GM19099 (cell line): ENCODE measurements at regions not wholly inside any gene's neighbourhood (a gene's known extent, or its start where the extent isn't known, plus 50 kb on each side); places are given as distances from the start of the nearest gene placed in this dataset.

Source experiments
- POLR2A ChIP-seq: IDR thresholded peaks from 3 replicates; pipeline ENCODE4 v1.6.1; 2011; ENCODE audit warnings: low read depth; ENCODE audit not compliant: insufficient read length; ENCODE audit errors: extremely low read depth

DNA sequence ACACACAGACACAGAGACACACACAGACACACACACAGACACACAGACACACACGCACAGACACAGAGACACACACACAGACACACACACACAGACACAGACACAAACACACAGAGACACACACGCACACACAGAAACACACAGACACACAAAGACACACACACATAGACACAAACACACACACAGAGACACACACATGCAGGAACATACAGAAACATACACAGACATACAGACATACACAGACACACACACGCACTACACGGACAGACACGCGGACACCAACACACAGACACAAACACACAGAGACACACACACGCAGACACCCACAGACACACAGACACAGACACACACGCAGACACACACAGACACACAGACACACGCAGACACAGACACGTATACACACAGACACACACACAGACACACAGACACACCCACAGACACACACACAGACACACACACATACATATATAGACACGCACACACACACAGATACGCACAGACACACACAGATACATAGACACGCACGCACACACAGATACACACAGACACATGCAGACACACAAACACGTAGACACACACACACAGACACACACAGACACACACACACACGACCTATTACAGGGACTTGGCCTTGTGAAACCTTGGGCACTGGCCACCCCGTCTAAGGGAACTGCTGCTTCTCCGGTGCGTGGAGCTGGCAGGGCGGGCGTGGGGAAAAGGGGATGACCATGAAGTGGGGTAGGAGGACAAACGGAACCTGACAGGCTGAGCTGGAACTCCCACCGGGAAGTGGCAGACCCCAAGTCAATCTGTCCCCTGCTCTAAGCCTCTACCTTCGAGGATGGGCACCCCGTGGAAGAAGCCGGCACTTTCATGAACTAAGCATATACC lies 211.4 kb downstream of the TFCP2L1 start:
- TF ChIP-seq POLR2A = no peak

DNA sequence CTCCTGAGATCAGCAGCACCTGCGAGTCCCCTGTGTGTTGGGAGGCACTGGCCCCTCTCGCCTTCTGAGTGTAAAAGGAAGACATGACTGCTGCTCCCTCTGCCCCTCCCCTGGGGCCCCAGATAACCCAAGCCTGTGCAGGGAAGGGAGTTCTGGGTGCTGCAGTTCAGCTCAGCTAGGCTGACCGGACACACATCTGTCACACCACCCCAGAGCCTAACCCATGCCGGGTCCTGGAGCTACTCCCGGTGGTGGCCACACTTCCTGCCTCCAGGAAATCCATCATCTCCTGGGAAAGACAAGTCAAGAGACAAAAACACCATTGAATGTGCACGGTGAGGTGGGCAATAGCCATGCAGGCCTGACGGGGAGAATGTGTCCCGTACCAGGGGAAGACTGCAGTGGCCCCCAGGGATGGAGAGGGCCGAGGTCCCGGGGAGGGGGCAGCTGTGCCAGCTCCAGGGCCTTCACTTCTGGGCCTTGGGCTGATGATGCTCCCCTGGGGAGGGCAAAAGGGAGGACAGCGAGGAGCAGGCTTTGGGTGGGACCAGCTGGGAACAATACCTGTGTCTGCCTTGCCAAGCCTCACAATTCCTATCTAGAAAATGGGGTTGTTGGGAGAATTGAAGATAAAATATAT lies 210.6 kb downstream of the TFCP2L1 start:
- no peak for TF ChIP-seq POLR2A

DNA sequence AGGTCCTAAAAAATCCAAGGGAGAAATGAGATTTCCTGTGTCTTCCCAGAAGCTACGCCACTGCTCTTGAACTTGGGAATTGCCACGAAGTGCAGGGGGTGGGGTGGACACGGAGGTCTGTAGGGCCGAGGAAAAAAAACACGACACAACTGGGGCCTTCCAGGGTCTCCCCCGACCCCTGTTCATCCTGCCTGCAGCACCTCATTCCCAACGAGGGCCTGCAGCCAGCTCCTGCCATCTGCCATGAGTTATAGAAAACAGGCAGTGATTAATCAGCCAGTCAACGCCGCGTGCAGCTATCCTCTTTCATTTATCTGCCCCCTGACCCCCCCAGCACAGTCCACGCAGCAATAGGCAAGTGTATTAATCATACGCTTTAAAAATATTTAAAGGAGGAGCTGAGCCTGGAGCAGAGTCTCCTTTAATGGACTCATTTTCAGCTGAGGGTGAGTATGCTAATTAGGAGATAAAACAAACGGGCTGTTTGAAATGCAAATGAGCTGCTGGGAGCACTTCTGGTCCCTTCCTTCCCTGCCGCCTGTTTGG lies 209.9 kb downstream of the TFCP2L1 start:
- peak; percentile 95 for TF ChIP-seq POLR2A

DNA sequence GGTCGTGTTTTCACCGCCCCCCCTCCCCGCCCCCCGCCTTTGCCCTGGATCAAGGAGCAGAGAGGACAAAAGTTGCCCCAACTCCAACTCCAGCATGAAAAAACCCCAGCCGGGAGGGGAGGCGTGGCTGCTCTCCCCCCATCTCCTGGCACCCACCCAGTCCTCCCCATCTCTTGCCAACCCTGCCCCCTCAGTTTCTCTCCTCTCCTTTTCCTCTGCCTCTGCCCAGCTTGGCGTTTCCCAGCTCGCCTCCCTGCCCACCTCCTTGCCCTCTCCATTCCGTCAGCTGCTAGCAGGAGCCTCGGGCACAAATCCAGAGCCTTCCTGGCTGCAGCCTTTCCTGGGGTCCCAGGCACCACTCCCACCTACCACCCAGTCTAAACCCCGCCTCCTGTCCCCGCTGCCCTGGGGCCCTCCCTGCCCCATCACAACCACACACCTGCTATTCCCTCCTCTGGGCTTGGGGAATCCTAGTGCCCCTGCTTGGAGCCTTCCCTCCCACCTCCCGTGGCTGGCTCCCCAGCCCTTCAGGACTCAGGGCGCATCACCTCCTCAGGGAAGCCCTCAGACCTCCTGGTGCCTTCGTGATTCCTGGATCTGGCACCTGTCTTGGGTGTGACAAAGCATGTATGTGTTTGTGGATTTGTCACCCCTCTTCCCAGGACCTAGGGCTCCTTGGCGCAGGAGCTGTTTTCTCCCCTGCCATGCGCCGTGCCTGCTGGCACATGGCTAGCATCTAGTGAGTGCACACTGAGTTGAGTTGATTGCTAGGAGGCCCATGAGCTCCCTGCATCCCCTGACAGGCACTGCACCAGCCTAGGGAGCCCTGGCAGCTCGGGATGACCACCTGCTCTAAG lies 209.1 kb downstream of the TFCP2L1 start:
- TF ChIP-seq POLR2A = no peak

DNA sequence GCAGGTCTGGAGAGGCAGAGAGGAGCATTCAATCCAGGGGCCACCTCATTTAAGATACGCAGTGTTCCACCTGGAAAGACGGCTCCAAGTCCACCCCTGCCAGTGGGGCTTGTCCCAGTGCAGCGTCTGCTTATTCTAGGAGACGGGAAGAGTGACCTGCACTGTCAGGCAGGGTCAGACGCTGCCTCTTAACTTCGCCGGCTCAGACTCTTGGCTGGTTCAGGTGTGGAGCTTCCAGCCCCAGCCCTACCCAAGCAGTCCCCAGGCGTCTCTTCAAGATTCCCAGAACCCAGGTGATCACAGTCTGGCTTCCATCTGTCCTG lies 208.5 kb downstream of the TFCP2L1 start:
- no peak for TF ChIP-seq POLR2A

DNA sequence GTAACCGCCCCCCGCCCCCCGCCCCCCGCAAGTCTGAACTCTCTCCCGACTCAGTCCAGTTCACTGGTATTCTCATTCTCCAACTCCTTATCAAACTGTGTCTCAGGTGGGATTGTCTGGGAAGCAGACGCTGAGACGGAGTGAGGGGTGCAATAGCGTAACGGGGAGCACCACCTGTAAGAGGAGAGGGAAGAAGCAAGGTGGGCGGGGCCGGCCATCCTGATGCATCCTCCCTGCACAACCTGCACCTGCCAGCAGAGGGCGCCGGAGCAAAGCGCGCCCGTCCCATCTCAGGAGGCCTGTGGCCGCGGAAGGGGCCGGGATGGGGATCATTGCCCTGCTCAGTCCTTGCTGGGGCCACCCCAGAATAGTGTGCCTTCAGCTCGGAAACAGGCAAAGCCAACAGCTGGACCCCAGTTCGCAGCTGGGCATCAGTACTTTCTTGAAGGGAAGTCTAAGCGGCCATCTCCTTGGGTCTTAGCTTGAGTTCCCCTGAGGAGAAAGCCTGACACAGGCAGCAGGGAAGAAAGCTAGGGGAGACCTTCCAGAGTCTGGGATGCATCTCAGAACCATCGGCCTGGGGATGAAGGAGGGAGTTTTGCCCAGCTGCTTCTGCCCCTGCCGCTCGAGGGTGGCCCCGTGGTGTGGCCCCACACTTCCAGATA lies 208.0 kb downstream of the TFCP2L1 start:
- TF ChIP-seq POLR2A = no peak

DNA sequence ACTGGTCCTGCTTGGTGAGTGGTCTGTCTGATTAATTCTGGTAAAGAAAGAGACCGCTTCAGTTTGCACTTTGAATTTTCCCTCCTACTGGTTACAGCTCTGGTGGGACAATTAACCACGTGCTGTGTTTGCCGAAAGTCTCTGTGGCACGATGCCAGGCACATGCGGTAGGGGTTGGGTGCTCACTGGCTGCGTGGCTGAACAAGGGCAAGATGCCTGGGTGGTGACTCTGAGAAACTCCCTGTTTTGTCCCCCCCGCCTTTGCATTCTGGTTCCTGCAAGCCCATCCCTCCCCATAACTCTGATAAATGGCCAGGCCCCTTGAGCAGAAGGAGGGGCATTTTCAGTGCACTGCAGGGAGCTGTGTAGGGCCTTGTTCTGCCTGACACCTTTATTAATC lies 206.1 kb downstream of the TFCP2L1 start:
- TF ChIP-seq POLR2A = no peak

DNA sequence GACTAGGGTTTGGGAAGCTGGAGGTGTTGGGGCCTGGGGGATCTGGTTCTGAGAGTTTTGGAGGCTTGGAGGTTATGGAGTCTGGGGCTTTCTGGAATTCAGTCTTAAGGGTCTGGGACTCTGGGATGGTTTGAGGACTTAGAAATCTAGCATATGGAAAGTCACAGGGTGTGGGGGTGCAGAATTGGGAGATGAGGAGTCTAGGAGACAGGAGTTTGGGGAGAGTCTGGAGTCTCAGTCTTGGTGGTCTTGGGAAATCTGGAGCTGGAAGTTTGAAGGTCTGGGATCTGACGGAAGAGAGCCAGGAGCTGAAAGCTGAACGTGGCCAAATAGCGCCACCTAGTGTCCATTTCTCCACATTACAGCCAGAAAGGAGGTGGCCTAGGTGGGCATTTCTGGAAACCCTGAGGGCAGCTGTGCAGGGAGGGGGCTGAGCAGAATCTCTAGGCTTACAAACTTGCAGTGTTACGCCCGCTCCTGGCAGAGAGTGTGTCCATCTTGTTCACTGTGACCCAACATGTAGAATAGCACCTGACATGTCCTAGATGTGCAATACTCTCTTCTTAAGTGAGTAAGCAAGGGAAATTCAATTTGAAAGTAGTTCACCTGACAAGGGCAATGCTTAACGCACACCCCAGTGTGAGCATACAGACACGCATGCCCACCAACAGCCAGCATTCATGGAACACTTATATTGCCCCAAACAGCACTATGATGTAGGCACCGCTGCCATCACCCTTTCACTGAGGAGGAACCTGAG lies 204.8 kb downstream of the TFCP2L1 start:
- no peak for TF ChIP-seq POLR2A

DNA sequence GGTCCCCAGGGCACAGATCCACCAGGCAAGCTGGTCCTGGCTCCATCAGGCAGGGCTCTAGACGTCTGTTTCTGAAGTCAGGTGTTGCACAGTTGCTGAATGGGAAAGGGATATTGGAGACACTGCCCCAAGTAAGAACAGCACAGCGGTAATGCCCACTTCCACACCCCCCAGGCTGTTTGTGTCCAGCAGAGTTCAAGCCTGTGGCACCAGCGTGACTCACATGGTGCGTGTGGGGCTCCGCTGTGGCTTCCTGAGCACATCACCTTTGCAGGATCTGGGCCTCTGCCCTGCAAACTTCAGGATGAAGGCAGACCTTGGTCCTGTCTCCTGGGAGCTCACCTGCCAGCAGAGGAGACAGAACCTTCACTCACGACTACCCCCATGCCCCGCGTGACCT lies 203.3 kb downstream of the TFCP2L1 start:
- no peak for TF ChIP-seq POLR2A

DNA sequence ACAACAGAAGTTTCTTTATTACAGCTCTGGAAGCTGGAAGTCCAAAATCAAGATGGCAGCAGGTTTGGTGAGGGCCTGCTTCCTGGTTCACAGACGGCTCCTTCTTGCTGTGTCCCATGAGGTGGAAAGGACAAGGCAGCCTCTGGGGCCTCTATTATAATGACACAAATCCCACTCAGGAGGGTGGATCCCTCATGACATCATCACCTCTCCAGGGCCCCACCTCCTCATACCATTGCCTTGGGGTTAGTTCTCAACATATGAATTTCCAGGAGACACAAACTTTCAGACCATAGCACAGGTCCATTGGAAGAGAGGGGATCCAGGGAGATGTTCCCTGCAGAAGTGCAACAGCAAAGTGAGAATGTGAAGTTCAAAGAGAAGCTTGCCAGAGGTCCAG lies 202.8 kb downstream of the TFCP2L1 start:
- TF ChIP-seq POLR2A = no peak

DNA sequence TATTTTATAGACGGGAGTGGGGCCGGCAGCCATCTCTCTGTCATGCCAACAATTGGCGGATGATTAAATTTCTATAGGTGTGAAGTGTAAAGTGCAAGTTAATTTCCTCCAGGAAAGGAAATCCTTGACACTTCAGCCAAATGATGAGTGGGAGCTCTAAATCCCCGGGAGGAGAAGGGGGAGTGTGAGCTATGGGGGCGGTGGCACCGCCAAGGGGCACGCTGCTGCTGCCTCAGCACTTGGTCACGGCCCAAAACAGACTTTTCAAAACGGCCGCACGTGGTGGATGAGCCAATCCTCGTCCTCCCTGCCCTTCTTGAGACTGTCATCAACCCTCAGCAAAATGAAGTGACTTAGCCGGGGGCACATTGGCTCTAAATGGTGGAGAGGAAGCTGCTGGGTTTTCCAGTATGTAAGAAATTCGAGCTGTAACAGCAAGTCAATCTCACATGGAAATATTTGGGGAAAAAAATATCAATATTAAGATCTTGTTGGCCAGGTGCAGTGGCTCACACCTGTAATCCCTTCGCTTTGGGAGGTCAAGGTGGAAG lies 200.8 kb downstream of the TFCP2L1 start:
- no peak for TF ChIP-seq POLR2A

DNA sequence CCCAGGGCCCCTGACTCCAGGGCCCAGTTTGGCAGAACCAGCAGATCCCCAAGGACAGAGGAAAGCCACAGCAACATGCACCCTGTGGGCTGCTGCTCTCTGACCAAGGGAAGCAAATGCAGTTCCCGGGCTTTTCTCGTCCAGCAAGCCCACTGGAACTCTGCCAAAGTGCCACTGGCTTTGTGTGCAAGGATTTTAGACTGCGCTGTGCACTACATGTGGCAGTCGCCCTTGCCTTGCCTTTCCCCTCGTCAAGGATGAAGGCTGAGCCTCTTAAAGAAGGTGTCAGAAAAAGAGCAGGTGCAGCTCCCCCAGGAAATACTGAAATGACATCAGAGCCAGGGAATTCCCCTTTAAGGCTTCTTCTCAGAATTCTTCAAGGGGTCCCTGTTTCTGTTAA lies 199.2 kb downstream of the TFCP2L1 start:
- no peak for TF ChIP-seq POLR2A

DNA sequence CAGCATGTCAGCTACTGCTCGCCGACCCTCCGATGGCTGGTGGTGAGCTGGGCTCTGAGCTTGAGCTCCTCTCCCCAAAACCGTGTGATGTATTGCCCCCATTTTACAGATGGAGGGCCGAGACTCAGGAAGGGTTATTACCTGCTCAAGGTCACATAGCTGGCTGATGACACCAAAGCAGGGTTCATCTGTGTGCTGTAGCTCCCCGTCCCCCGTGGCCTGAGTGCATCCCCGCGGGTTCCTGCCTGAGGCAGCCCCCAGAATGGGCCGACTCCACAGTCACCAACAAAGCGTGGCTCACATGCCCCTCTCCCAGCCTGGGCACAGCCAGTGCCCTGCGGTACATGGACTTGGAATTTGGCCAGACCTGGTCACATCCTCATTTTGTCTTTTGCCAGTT lies 198.6 kb downstream of the TFCP2L1 start:
- TF ChIP-seq POLR2A = no peak

DNA sequence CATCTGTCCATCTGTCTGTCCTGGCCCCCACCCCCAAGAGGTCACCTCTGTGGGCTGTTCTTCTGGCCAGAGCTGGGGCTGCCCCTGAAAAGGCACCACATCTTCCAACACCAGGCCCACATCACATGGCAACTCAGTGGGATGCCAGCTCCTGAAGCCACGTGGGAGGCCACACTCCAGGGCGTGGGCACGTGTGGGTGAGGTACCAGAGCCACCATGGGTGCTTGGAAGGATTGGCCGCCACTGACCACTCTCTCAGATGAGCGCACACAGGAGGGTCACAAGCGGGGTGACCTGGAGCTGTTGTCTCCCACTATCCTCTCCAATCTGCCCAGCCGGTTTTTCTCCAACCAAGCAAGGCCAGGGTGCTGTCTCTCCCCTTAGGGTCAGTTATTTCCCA lies 197.9 kb downstream of the TFCP2L1 start:
- TF ChIP-seq POLR2A = no peak
